ENCODE measurements at regions not wholly inside any gene's neighbourhood (a gene's known extent, or its start where the extent isn't known, plus 50 kb on each side); places are given as distances from the start of the nearest gene placed in this dataset.
"Not testable (repeated sequence)": the region's sequence is repeated elsewhere in the genome, so short reads cannot be mapped to it uniquely, and the experiment has no call there.

DNA sequence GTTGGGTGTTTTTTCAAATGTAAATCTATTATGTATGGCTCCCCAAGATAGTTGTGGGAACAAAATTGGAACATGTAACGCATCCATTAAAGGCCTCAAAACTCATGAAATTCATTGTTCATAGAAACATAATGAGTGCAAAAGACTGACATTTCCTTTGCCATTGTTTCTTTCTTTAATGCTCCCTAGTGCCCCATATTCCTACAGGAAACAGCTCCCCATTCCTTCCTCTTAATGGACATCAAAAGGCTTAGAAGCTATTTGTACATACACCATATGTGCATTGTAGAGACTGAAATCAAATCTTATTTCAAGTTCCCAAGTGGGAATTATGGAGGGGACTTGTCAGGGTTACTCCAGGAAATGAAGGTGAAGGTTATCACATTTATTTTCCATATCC is 139.1 kb downstream of the AHR start:
- no peak for DNase-seq

DNA sequence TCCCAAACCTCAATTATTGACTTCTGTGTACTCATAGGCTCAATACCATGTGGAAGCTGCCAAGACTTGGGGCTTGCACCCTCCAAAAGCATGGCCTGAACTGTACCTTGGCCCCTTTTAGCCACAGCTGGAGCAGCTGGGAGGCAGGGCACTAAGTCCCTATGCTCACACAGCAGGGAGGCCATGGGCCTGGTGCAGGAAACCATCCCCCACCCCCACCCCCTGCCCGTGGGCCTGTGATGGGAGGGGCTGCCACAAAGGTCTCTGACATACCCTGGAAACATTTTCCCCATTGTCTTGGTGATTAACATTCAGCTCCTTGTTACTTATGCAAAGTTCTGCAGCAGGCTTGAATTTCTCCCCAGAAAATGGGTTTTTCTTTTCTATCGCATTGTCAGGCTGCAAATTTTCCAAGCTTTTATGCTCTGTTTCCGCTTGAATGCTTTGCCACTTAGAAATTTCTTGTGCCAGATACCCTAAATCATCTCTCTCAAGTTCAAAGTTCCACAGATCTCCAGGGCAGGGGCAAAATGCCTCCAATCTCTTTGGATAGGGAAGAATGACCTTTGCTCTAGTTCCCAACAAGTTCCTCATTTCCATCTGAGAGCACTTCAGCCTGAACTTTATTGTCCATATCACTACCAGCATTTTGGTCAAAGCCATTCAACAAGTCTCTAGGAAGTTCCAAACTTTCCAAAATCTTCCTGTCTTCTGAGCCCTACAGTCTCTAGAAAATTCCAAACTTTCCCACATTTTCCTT is 141.8 kb downstream of the AHR start:
- not testable (repeated sequence) for DNase-seq

DNA sequence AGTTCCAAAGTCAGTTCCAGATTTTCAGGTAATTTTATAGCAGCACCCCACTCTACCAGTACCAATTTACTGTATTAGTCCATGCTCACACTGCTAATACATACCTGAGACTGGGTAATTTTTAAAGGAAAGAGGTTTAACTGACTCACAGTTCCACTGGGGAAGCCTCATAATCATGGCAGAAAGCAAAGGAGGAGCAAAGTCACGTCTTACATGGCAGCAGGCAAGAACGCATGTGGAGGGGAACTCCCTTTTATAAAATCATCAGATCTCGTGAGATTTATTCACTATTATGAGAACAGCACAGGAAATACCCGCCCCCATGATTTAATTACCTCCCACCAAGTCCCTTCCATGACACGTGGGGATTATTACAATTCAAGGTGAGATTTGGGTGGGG is 142.4 kb downstream of the AHR start:
- no peak for DNase-seq

DNA sequence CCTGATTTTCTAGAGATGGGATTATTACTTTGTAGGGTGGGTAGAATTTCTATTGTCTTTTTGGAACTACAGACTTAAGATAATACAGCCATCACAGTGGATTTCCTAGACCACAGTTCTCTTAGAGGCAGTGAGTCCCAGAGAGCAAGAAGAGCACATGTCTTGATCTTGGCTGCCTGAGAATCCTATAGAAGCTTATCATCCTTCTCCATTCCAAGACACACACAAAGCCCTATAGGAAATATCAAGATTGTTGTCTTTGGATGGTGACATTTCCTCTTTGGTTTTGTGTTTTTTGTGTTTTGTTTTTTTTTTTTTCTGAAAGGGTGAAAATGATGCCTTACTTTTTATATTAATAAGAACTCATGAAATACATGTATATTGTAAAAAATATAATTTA is 143.1 kb downstream of the AHR start:
- no peak for DNase-seq

DNA sequence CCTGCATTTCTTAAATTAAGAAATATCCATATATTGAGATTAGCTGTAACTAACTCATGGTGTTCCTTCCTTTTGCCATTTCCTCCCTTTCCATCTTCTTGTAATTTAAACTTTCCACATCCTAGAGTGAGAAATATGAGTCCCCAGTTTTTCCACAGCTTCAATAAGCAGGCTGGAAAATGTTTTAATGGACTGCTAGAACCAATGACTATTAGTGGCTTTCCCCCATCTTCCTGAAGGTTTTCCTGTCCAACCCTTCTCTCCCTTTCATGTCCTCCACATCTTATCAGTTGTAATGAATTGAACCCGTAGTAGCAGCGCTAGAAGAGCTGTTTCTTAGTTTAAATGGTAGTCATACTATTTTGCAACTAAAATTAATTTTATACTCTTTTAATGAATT is 145.7 kb downstream of the AHR start:
- no peak for DNase-seq

DNA sequence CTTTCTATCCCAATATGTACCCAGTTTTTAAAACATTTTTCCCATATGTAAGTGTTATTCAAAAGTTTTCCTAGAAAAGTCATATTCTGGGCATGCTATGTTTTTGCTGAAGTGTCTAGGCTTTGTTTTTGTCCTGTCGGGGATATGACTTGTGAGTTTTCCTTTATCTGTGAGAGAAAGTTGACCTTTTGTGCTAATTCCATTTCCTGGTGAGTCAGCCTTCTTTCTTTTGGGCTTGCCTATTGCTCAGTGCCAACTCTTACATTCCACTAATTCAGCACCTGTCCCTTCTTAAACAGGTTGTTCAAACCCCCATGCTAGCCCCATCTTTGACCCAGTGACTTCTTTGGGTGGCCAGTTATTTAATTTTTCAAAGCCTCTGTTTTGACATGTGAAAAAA is 146.2 kb downstream of the AHR start:
- DNase-seq, result no peak

DNA sequence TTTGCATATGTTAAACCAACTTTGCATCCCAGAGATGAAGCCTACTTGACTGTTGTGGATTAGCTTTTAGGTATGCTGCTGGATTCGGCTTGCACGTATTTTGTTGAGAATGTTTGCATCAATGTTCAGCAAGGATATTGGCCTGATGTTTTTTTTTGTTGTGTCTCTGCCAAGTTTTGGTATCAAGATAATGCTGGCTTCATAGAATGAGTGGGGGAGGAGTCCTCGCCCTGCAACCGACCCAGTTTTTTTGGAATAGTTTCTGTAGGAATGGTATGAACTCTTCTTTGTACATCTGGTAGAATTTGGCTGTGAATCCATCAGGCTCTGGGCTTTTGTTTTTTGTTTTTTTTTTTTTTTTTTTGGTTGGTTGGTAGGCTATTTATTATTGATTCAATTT is 147.9 kb downstream of the AHR start:
- no peak for DNase-seq

DNA sequence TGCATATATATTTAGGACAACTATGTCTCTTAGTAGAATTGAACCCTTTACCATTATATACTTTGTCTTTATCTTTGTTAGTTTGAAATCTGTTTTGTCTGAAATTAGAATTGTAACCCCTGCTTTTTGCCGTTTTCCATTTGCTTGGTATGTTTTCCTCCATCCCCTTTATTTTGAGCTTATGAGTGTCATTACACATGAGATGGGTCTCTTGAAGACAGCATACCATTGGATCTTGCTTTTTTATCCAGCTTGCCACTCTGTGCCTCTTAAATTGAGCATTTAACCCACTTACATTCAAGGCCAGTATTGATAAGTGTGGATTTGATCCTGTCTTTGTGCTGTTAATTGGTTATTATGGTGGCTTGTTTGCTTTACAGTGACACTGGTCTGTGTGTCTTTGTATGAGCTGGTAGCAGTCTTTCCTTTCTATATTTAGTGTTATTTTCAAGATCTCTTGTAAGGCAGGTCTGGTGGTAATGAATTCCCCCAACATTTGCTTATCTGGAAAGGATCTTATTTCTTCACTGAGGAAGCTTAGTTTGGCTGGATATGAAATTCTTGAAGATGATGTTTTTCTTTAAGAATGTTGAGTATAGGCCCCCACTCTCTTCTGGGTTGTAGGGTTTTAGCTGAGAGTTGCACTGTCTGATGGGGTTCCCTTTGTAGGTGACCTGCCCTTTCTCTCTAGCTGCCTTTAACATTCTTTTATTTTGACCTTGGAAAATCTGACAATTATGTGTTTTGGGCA is 149.5 kb downstream of the AHR start:
- DNase-seq, result no peak

DNA sequence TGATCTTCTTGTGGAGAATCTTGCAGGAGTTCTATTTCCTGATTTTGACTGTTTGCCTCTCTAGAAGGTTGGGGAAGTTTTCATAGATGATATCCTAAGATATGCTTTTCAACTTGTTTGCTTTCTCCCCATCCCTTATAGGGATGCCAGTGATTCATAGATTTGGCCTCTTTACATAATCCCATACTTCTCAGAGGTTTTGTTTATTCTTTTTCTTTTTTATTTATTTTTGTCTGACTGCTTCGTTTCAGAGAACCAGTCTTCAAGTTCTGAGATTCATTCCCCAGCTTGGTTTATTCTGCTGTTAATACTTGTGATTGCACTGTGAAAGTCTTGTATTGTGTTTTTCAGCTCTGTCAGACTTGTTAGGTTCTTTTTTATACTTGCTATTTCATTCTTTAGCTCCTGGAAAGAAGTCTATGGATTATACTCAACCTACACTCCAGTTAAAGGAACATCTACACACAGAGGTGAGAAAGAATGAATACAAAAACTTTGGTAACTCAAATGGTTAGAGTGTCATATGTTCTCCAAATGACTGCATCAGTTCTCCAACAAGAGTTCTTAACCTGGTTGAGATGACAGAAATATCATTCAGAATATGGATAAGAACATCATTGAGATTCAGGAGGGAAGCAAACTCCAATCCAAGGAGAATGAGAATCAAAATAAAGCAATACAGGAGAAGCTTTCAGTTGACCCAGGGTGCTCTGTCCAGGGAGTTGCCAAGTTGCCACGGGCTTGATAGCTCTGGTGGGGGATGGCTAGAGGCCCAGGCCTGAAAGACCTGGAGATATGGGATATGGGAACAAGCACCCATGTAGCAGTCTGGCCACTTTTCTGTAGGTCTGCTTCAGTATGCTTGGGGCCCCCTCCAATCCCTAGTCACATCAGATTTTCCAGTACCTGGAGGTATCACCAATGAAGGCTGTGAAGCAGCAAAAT is 150.3 kb downstream of the AHR start:
- no peak for DNase-seq

DNA sequence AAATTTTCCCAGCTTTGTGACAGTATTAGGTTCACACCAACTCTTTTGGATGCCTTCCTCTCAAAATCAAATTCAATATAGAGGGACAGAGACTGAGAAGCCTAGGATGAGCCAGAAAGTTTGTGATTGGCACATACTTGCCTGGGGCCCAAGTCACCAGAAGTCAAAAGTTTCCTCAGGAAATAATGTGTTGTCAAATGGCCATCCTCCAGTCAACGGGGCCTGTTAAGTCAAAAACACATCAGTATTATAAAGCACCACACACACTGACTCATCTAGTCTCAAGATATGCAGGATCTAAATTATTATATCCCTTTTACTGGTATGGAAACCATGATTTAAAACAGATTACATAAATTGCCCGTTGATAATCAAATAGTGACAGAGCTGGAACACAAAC is 158.1 kb downstream of the AHR start:
- no peak for DNase-seq

DNA sequence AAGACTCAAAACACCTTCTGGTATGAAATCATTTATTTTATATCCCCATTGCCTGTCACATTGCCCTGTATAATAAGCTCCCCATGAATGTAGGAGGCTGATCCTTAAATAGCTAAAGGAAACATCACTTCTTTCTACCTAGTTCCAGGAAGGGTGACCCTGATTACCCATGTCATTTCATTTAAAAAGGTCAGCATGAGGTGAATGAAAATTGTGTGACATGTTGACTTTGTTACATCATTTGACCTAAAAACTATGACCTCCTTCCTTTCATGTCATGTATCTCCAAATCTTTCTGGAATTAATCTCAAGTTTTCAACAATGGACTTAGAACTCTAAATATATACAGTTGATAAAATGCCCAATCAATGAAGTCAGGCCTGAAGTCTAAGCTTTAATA is 161.5 kb downstream of the AHR start:
- no peak for DNase-seq

DNA sequence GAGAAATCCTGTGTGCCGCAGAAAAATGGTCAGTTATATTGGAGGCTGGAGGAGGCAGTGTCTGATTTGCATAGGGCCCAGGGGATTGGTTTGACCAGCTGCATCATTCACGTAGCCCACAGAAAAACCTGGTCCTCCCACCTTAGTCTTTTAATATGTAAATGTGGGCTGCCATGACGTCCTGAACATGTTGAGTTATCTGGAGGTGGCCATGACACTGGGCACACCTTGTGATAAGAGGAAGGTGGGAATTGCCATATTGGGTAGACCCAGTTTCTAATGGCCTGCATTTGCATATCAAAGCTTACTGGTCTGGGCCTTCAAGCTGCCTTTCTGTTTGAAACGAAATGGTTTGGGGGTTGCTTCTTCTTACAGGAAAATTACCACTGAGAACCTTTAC is 162.2 kb downstream of the AHR start:
- DNase-seq, result no peak

DNA sequence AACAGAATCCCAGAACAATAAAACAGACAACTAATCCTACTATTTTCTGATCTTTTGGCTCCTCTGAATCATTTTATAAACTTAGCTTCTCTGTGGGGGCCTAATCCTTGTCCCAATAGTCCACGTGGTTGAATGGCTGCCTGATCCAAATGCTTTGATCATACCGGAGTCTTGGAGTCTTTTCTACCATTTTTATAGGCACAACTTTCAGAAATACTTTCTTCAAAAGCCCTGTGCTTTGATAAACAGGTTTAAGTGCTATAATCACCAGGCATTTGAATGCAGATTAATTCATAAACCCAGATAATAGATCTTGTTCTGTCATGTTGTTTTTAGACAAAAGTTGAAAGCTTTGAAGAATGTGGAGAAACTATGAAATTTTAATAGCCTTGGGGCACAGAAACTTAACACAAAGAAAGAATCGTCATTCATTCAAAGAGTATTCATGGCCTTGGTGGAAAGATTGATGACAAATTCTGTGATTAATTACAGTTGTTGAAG is 163.7 kb downstream of the AHR start:
- DNase-seq, result no peak

DNA sequence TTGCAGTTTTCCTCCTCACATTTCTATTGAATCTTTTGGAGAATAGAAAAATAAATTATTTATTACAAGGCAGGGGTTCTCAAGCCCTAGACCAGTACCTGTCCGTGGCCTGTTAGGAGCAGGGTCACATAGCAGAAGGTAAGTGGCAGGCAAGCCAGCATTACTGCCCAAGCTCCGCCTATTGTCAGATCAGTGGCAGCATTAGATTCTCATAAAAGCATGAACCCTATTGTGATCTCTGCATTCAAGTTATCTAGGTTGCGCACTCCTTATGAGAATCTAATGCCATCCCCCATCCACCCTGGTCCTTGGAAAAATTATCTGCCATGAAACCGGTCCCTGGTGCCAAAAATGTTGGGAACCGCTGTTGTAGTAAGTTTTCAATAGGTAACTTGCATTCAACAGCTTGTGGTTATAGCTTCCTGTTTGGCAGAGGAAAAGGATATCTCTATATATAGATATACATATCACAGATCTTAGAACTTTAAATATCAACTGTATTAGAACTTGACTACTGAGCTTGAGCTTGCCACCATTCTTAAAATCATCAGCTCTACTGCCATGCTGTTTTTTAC is 165.1 kb downstream of the AHR start:
- no peak for DNase-seq

DNA sequence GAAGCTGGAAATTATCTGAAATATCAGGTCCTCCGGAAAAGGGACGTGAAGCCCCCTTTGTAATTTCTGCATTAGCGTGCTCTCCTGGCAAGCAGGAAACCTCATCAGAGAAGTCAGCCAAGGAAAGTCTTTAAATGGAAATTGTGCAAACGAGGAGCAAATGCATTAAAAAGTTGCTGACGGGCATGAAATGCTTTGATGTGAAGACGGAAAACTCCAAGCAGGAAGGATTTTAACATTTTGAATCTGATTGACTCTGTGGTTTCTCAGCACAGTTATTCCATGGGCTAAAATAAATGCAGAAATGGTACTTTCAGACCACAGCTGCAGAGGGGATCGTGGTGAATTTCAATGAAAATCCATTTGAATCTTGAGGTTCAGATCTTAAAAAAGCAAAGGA is 167.8 kb downstream of the AHR start:
- no peak for DNase-seq

DNA sequence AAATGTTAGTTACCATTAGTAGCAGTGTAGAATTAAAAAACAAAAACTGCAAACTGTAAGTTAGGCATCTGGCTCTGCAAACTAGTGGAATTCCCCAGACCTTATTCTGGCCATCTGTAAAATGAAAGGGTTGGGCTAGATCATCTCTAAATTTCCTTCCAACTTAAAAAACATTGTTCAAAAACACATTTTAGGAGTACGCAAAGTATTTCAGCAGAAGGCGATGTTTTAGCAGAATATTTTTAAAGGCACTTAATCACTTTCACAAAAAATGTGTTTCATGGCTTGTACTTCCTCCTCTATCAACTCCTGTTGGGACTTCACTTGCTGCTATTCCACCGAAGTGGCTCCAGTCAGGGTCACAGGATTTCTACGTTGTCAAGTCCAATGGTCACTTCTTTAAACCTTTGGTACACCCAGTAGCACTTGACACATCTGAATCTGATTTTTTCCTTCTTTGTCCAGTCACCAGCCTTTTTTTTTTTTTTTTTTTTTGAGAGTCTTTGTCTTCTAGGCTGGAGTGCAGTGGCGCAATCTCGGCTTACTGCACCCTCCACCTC is 169.0 kb downstream of the AHR start:
- DNase-seq, result no peak

DNA sequence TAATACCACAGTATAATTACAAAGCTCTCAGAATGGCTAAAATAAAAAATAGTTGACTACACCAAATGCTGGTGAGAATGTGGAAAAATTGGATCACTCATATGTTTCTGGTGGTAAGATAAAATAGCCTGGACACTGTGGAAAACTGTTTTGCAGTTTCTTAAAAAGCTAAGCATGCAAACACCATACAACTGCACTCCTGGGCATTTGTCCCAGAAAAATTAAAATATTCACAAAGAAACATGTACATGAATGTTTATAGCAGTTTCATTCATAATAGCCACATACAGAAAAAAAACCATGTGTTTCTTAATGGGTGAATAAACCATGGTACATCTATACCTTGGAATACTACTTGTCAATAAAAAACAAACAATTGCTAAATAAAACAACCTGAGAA is 172.9 kb downstream of the AHR start:
- no peak for DNase-seq

DNA sequence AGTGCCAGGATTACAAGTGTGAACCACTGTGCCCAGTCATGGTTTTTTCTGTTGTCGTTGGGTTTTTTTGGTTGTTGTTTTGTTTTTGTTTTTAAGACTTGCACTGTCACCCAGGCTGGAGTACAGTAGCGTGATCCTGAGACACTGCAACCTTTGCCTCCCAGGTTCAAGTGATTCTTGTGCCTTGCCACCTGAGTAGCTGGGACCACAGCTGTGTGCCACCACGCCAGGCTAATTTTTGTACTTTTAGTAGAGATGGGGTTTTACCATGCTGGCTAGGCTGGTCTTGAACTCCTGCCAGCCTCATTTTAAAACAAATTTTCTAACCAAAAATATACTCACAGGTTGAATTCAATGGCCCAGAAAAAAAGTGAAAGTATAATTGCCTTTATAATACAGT is 174.1 kb downstream of the AHR start:
- no peak for DNase-seq

DNA sequence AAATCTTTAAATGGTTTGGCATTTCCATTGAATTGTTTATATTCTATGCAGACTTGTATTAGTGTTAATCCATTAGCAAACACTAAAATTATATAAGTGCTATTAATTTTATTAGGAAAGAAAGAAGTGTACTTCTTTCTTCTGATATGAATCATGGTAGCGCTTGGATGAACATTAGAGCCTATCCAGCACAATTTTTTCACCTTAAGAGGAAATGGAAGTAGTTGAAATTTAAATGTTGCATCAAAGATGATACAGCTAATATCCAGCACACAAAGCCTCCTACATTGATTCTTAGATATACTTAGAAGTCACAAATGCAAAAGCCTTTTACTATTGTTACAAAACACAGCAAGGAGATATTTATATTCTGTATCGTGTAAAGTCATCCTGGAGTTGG is 174.5 kb downstream of the AHR start:
- DNase-seq, result no peak

DNA sequence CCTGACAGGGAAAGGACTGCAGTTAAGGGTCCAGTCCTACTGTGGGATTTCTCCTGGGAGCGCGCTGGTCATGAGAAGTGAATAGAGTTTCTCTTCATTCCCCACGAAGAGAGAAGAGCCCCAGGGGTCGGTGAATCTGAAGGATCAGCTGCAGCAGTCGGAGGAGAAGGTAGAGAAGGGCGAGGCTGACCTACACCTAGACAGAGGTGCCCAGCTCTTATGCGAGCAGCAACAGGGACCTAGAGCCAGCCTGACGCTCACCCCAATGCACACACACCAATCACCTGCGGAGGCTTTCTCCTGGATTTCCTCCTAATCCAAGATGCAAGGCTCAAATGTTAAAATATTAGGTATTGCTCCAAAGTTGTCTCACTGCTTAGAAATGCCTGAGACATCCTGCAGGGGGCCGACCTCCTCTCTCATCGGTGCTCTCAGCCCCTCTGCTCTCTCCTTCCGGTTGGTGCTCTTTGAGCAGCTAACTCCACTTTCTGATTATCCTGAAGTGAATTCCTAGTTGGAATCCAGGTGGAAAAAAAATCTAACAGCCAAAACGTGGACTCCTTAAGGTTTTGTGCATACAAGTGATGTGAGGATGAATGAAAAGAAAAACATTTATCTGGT is 176.4 kb downstream of the AHR start:
- DNase-seq, result no peak

DNA sequence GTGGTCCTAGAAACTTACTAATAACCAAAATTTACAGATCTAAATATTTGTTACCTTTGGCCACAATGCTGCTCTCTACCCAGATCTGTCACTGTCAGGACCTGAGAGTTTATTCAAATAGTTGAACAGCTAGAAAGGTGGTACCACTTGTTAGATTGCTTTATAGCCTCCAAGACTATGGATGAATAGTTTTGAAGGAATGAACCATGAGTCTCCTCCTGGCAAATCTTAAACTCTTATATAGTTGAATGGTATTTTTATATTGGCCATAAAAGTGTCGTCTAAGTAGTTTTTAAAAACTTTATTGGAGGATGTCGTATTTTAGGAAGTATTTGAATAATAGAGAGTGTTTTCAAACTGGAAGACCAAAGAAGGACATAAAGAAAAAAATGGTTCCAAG is 178.7 kb downstream of the AHR start:
- no peak for DNase-seq
